Stimulated activated effector memory CD8-positive, alpha-beta T cell treated with anti-CD3 and anti-CD28 coated beads, Interleukin-12 subunit alpha, Interleukin-12 subunit beta, amount 100 ng/mL, for 72 hours (primary cell): ENCODE measurements at regions not wholly inside any gene's neighbourhood (a gene's known extent, or its start where the extent isn't known, plus 50 kb on each side); places are given as distances from the start of the nearest gene placed in this dataset.

Source experiments
- ATAC-seq: fragments of 150-1000 bp; cut with Tn5 transposase; 2 replicates; pipeline ENCODE4 v1.10.0; 2021
- DNase-seq, 2 donors: peaks; one replicate each; pipeline ENCODE4 v3.0.0; 2021 to 2022; ENCODE audit warnings: low spot score in 2 of 2
- H3K27ac Mint-ChIP-seq: one replicate; pipeline ENCODE4 v1.8.0; 2022; ENCODE audit warnings: mild to moderate bottlenecking, mixed read lengths
- H3K36me3 Mint-ChIP-seq: one replicate; pipeline ENCODE4 v1.8.0; 2022; ENCODE audit warnings: mild to moderate bottlenecking, mixed read lengths
- H3K4me1 Mint-ChIP-seq: one replicate; pipeline ENCODE4 v1.8.0; 2022; ENCODE audit warnings: mixed read lengths
- H3K4me3 Mint-ChIP-seq: one replicate; pipeline ENCODE4 v1.8.0; 2022; ENCODE audit warnings: mild to moderate bottlenecking, mixed read lengths
- H3K9me3 Mint-ChIP-seq: one replicate; pipeline ENCODE4 v1.8.0; 2022; ENCODE audit warnings: mixed read lengths

GRCh38 chr5:112642885-112643284 lies 94.8 kb upstream of the APC start:
- Mint-ChIP-seq H3K36me3 (no peaks in the 10 kb centered on the region), H3K4me3 (no peak overlapping the region), H3K4me1 (no peaks in the 10 kb centered on the region), H3K27ac (no peak overlapping the region), H3K9me3 (no peaks in the 10 kb centered on the region)
- DNase-seq (no peak), ATAC-seq (no peak)

- Mint-ChIP-seq H3K36me3 (no peaks in the 10 kb centered on the region), H3K4me1 (no peaks in the 10 kb centered on the region), H3K4me3 (no peak overlapping the region), H3K9me3 (no peaks in the 10 kb centered on the region), H3K27ac (no peak overlapping the region)
- ATAC-seq (no peak), DNase-seq (no peak)
Measured at GRCh38 chr5:112643339-112643971, 94.2 kb upstream of the APC start.

- DNase-seq (no peak), ATAC-seq (no peak)
- Mint-ChIP-seq H3K27ac (no peak overlapping the region), H3K4me3 (no peak overlapping the region), H3K9me3 (no peaks in the 10 kb centered on the region), H3K4me1 (no peaks in the 10 kb centered on the region), H3K36me3 (no peaks in the 10 kb centered on the region)
Measured at GRCh38 chr5:112646139-112646936, 91.3 kb upstream of the APC start.

GRCh38 chr5:112647428-112647827 lies 90.3 kb upstream of the APC start:
- H3K4me1 Mint-ChIP-seq: no peaks in the 10 kb centered on the region
- no peak for ATAC-seq
- no peaks in the 10 kb centered on the region for H3K9me3 Mint-ChIP-seq
- DNase-seq: no peak
- H3K27ac Mint-ChIP-seq: no peak overlapping the region
- no peak overlapping the region for H3K4me3 Mint-ChIP-seq
- H3K36me3 Mint-ChIP-seq: no peaks in the 10 kb centered on the region

- Mint-ChIP-seq H3K9me3 (no peaks in the 10 kb centered on the region), H3K4me3 (no peak overlapping the region), H3K4me1 (no peaks in the 10 kb centered on the region), H3K27ac (no peak overlapping the region), H3K36me3 (no peaks in the 10 kb centered on the region)
- DNase-seq: no peak
- no peak for ATAC-seq
Measured at GRCh38 chr5:112648264-112648663, 89.4 kb upstream of the APC start.

GRCh38 chr5:112649882-112650281 lies 87.8 kb upstream of the APC start:
- H3K36me3 Mint-ChIP-seq: no peaks in the 10 kb centered on the region
- peak; percentile 16 for ATAC-seq
- H3K27ac Mint-ChIP-seq: no peak overlapping the region
- H3K9me3 Mint-ChIP-seq: no peaks in the 10 kb centered on the region
- H3K4me3 Mint-ChIP-seq: no peak overlapping the region
- H3K4me1 Mint-ChIP-seq: no peaks in the 10 kb centered on the region
- DNase-seq: no peak

GRCh38 chr5:112653638-112654205 lies 84.0 kb upstream of the APC start:
- Mint-ChIP-seq H3K9me3 (no peaks in the 10 kb centered on the region), H3K4me1 (no peaks in the 10 kb centered on the region)
- no peak for ATAC-seq

GRCh38 chr5:112655513-112655912 lies 82.2 kb upstream of the APC start:
- ATAC-seq: no peak
- H3K27ac Mint-ChIP-seq: no peak overlapping the region
- H3K36me3 Mint-ChIP-seq: no peaks in the 10 kb centered on the region
- H3K4me3 Mint-ChIP-seq: no peak overlapping the region
- H3K9me3 Mint-ChIP-seq: peaks cover 6% of the 10 kb centered on the region
- no peaks in the 10 kb centered on the region for H3K4me1 Mint-ChIP-seq
- no peak for DNase-seq

More at GRCh38 chr5:112653638-112654205, 84.0 kb upstream of the APC start:
- H3K36me3 Mint-ChIP-seq: no peaks in the 10 kb centered on the region
- H3K27ac Mint-ChIP-seq: no peak overlapping the region
- no peak overlapping the region for H3K4me3 Mint-ChIP-seq
- DNase-seq: no peak

- H3K36me3 Mint-ChIP-seq: no peaks in the 10 kb centered on the region
- H3K4me3 Mint-ChIP-seq: no peak overlapping the region
- ATAC-seq (no peak), DNase-seq (no peak)
- H3K4me1 Mint-ChIP-seq: no peaks in the 10 kb centered on the region
- H3K9me3 Mint-ChIP-seq: peaks cover 6% of the 10 kb centered on the region
- H3K27ac Mint-ChIP-seq: no peak overlapping the region
Measured at GRCh38 chr5:112656451-112656850, 81.2 kb upstream of the APC start.

GRCh38 chr5:112657804-112658203 lies 79.9 kb upstream of the APC start:
- Mint-ChIP-seq H3K27ac (no peak overlapping the region), H3K4me3 (no peak overlapping the region), H3K36me3 (no peaks in the 10 kb centered on the region), H3K9me3 (peaks cover 6% of the 10 kb centered on the region), H3K4me1 (no peaks in the 10 kb centered on the region)
- ATAC-seq: no peak
- no peak for DNase-seq

- Mint-ChIP-seq H3K4me1 (no peaks in the 10 kb centered on the region), H3K4me3 (no peak overlapping the region)
Measured at GRCh38 chr5:112660359-112660758, 77.3 kb upstream of the APC start.

GRCh38 chr5:112663146-112663545 lies 74.5 kb upstream of the APC start:
- no peak for ATAC-seq
- no peak overlapping the region for H3K27ac Mint-ChIP-seq
- H3K9me3 Mint-ChIP-seq: peaks cover 6% of the 10 kb centered on the region

More at GRCh38 chr5:112660359-112660758, 77.3 kb upstream of the APC start:
- Mint-ChIP-seq H3K27ac (no peak overlapping the region), H3K36me3 (no peaks in the 10 kb centered on the region), H3K9me3 (peaks cover 6% of the 10 kb centered on the region)
- ATAC-seq: no peak
- DNase-seq: no peak

GRCh38 chr5:112668016-112668415 lies 69.7 kb upstream of the APC start:
- no peak for DNase-seq
- H3K9me3 Mint-ChIP-seq: no peaks in the 10 kb centered on the region
- H3K27ac Mint-ChIP-seq: no peak overlapping the region
- no peaks in the 10 kb centered on the region for H3K36me3 Mint-ChIP-seq
- ATAC-seq: no peak
- no peak overlapping the region for H3K4me3 Mint-ChIP-seq
- H3K4me1 Mint-ChIP-seq: no peaks in the 10 kb centered on the region

More at GRCh38 chr5:112663146-112663545, 74.5 kb upstream of the APC start:
- Mint-ChIP-seq H3K36me3 (no peaks in the 10 kb centered on the region), H3K4me1 (no peaks in the 10 kb centered on the region), H3K4me3 (no peak overlapping the region)
- no peak for DNase-seq

GRCh38 chr5:112668911-112669310 lies 68.8 kb upstream of the APC start:
- Mint-ChIP-seq H3K27ac (no peak overlapping the region), H3K36me3 (no peaks in the 10 kb centered on the region), H3K4me3 (no peak overlapping the region), H3K9me3 (no peaks in the 10 kb centered on the region), H3K4me1 (no peaks in the 10 kb centered on the region)
- DNase-seq (no peak), ATAC-seq (no peak)

GRCh38 chr5:112669328-112669963 lies 68.2 kb upstream of the APC start:
- DNase-seq: no peak
- no peak for ATAC-seq
- Mint-ChIP-seq H3K4me3 (no peak overlapping the region), H3K4me1 (no peaks in the 10 kb centered on the region), H3K27ac (no peak overlapping the region), H3K9me3 (no peaks in the 10 kb centered on the region), H3K36me3 (no peaks in the 10 kb centered on the region)
